Endothelial cell of umbilical vein (primary cell): ENCODE measurements at regions not wholly inside any gene's neighbourhood (a gene's known extent, or its start where the extent isn't known, plus 50 kb on each side); places are given as distances from the start of the nearest gene placed in this dataset.

Source experiments
- BruUV-seq: library from RNA; stranded (reverse); fragments of 400-500 nt; replicated peaks from 2 replicates; lab custom pipeline; 2021; lab: Mats Ljungman, UMichigan
- CTCF ChIA-PET: fragments of 300-600, 350-600 bp; sonication (Branson Sonifier 250); formaldehyde crosslinking; loops from one replicate; lab custom pipeline; 2021; ENCODE audit warnings: antibody characterized with exemption, inconsistent platforms; lab: Charles Lee
- POLR2A ChIA-PET: fragments of 300-600, 350-600 bp; sonication (Branson Sonifier 250); formaldehyde crosslinking; loops from one replicate; lab custom pipeline; 2021; ENCODE audit warnings: antibody characterized with exemption, inconsistent platforms; lab: Charles Lee
- DNase-seq: peaks from one replicate; pipeline ENCODE4 v3.0.0-alpha.2; 2011; ENCODE audit warnings: low read depth, low spot score
- FAIRE-seq: peaks from 2 replicates; lab custom pipeline; 2011; peaks lifted over from hg19 to GRCh38; lab: Jason Lieb, UNC
- H2AFZ ChIP-seq: 2 replicates; pipeline ENCODE4 v1.6.0; 2012; ENCODE audit warnings: low read depth, low read length, control low read depth, inconsistent platforms
- H3K27ac ChIP-seq: 2 replicates; pipeline ENCODE4 v1.5.1; 2011; ENCODE audit warnings: low read depth, mild to moderate bottlenecking, control low read depth, low read length, moderate library complexity; ENCODE audit not compliant: insufficient read depth
- H3K27me3 ChIP-seq, 2 experiments: 2 replicates each; pipeline versions ENCODE4 v1.6.0 to v1.6.1; 2011; ENCODE audit warnings: low read length in 2 of 2, mixed read lengths in 1 of 2; ENCODE audit not compliant: control insufficient read depth in 2 of 2, insufficient read depth in 2 of 2
- H3K36me3 ChIP-seq, 2 experiments: 2 replicates in 1 of 2; 3 replicates in 1 of 2; pipeline ENCODE4 v1.5.1; 2011; ENCODE audit warnings: low read length in 2 of 2, mild to moderate bottlenecking in 1 of 2, moderate library complexity in 1 of 2; ENCODE audit not compliant: control insufficient read depth in 2 of 2, insufficient read depth in 2 of 2; ENCODE audit errors: extremely low read depth in 1 of 2
- H3K4me1 ChIP-seq: 3 replicates; pipeline ENCODE4 v1.5.1; 2011; ENCODE audit warnings: mild to moderate bottlenecking, low read length; ENCODE audit not compliant: control insufficient read depth, insufficient read depth; ENCODE audit errors: extremely low read depth
- H3K4me2 ChIP-seq: 2 replicates; pipeline ENCODE4 v1.6.1; 2011; ENCODE audit warnings: low read length, control low read depth, mixed read lengths; ENCODE audit not compliant: insufficient read depth
- H3K4me3 ChIP-seq, 3 experiments: fragments of 200-600 bp in 1 of 3; sonication (generic), shearing (Covaris generic) in 1 of 3; replicated peaks in 1 of 3; 2 replicates each; pipeline ENCODE4 v1.5.1; 2011 to 2016; ENCODE audit warnings: control low read depth in 3 of 3, low read length in 3 of 3, mild to moderate bottlenecking in 2 of 3, inconsistent platforms in 1 of 3, low read depth in 1 of 3, moderate library complexity in 1 of 3; ENCODE audit not compliant: insufficient read depth in 1 of 3
- H3K79me2 ChIP-seq: 2 replicates; pipeline ENCODE4 v1.6.0; 2012; ENCODE audit warnings: low read length, inconsistent platforms; ENCODE audit not compliant: control insufficient read depth, insufficient read depth
- H3K9ac ChIP-seq: replicated peaks from 2 replicates; pipeline ENCODE3; 2011; ENCODE audit warnings: low read length, control low read depth; ENCODE audit not compliant: insufficient read depth; ENCODE audit errors: extremely low read depth
- H3K9me1 ChIP-seq: replicated peaks from 3 replicates; pipeline ENCODE4 v1.6.0; 2011; ENCODE audit warnings: mild to moderate bottlenecking, low read length; ENCODE audit not compliant: control insufficient read depth, insufficient read depth; ENCODE audit errors: extremely low read depth
- H3K9me3 ChIP-seq: replicated peaks from 2 replicates; pipeline ENCODE4 v1.5.1; 2012; ENCODE audit warnings: low read length, inconsistent platforms; ENCODE audit not compliant: control insufficient read depth, insufficient read depth
- H4K20me1 ChIP-seq: replicated peaks from 2 replicates; pipeline ENCODE3; 2011; ENCODE audit warnings: mild to moderate bottlenecking, low read length; ENCODE audit not compliant: control insufficient read depth, insufficient read depth; ENCODE audit errors: extremely low read depth
- CTCF ChIP-seq, 2 donors: IDR thresholded peaks; 1 replicate in 1 of 2; 2 replicates in 1 of 2; pipeline ENCODE4 v1.5.1; 2011; ENCODE audit warnings: low read length in 2 of 2, mild to moderate bottlenecking in 2 of 2, moderate library complexity in 2 of 2, control low read depth in 1 of 2, inconsistent platforms in 1 of 2, low read depth in 1 of 2; ENCODE audit not compliant: insufficient read depth in 1 of 2; ENCODE audit errors: extremely low read depth in 1 of 2
- EZH2 ChIP-seq: IDR thresholded peaks from 2 replicates; pipeline ENCODE4 v1.6.1; 2012; ENCODE audit warnings: borderline replicate concordance, low read depth, mild to moderate bottlenecking, moderate library complexity, low read length, inconsistent platforms; ENCODE audit not compliant: severe bottlenecking
- FOS ChIP-seq: IDR thresholded peaks from 2 replicates; pipeline ENCODE4 v1.6.1; 2011; ENCODE audit warnings: mild to moderate bottlenecking, low read length, moderate library complexity, borderline replicate concordance; ENCODE audit not compliant: insufficient read depth
- GATA2 ChIP-seq: IDR thresholded peaks from 2 replicates; pipeline ENCODE4 v1.7.0; 2011; ENCODE audit warnings: low read depth, mild to moderate bottlenecking, moderate library complexity, mixed read lengths, low read length; ENCODE audit not compliant: insufficient read length, insufficient read depth
- JUN ChIP-seq: IDR thresholded peaks from 2 replicates; pipeline ENCODE4 v1.6.1; 2011; ENCODE audit warnings: borderline replicate concordance, low read depth; ENCODE audit not compliant: insufficient read length, insufficient read depth
- MYC ChIP-seq: IDR thresholded peaks from one replicate; pipeline ENCODE4 v1.6.1; 2011; ENCODE audit warnings: mild to moderate bottlenecking, low read depth, low read length
- POLR2A ChIP-seq: IDR thresholded peaks from 2 replicates; pipeline ENCODE4 v1.6.1; 2012; ENCODE audit warnings: low read depth, mild to moderate bottlenecking, control low read depth, low read length
- POLR2AphosphoS5 ChIP-seq: IDR thresholded peaks from 2 replicates; pipeline ENCODE4 v1.6.1; 2012; ENCODE audit warnings: low read depth, mild to moderate bottlenecking, control low read depth, low read length, moderate library complexity; ENCODE audit not compliant: insufficient read depth
- dilution Hi-C: fragments of 300-500 bp; cut with MboI; formaldehyde crosslinking; loops from one replicate; pipeline ENCODE4 v1.15.0; 2019; ENCODE audit warnings: low sequenced_read_pairs; ENCODE audit not compliant: extremely low pct_ligation_motif_present
- intact Hi-C: fragments of 100-400 bp; cut with micrococcal nuclease; formaldehyde crosslinking; loops from one replicate; pipeline ENCODE4 v1.10.0; 2022
- TF ChIP-seq, protein P1 (sequence below): IDR thresholded peaks from 2 replicates; pipeline ENCODE4 v1.6.1; 2011; ENCODE audit not compliant: insufficient read depth, insufficient read length

DNA sequence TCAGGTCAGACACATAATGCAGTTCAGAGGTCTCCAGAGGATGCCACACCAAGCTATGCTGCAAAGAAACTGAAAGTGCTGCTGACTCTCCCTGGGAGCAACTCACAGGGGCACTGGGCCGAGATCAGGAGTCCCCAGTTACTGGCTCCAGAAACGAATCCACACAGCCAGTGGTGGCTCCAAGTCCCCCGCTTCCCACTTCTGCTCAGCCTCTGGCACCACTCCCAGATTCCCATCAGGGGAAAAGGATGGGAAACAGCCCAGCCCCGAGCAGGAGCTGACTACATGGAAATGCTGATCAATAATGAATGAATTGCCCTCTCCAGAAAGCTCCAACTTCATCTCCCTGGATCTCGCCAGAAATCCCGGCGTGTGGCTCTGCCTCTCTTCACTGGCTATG lies 62.3 kb upstream of the CDH5 start:
- Histone ChIP-seq H3K9ac (no peak overlapping the region), H3K36me3 (no peaks in the 10 kb centered on the region), H3K4me2 (no peak overlapping the region), H3K79me2 (no peaks in the 10 kb centered on the region), H3K27me3 (peaks cover 0 to 7% of the 10 kb centered on the region in 2 experiments), H3K4me1 (no peaks in the 10 kb centered on the region), H4K20me1 (no peaks in the 10 kb centered on the region), H2AFZ (no peak overlapping the region), H3K9me3 (no peaks in the 10 kb centered on the region), H3K4me3 (no peak overlapping the region), H3K27ac (no peak overlapping the region), H3K9me1 (no peaks in the 10 kb centered on the region)
- no peak for DNase-seq
- TF ChIP-seq POLR2A (no peak), POLR2AphosphoS5 (no peak), JUN (no peak), EZH2 (no peak), CTCF (IDR thresholded peaks at IDR 0.05; ENCODE audit: extremely low read depth in 1 of 2, insufficient read depth in 1 of 2, low read depth in 1 of 2, low read length in 2 of 2) (no peak), FOS (no peak), MYC (no peak), GATA2 (no peak)
- TF ChIP-seq, protein P1, sequence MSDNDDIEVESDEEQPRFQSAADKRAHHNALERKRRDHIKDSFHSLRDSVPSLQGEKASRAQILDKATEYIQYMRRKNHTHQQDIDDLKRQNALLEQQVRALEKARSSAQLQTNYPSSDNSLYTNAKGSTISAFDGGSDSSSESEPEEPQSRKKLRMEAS, result no peak
- dilution Hi-C loops (no loop called here), intact Hi-C loops (no loop called here)
- no peak for FAIRE-seq
- BruUV-seq, result no TSS peak
- ChIA-PET CTCF (no interaction called here), POLR2A (interaction anchor here (0.6 kb wide), 1 partner anchor 348 kb away, joined by 3 read pairs; no protein-coding TSS in a partner anchor)
